GM18508 (cell line): ENCODE measurements at regions not wholly inside any gene's neighbourhood (a gene's known extent, or its start where the extent isn't known, plus 50 kb on each side); places are given as distances from the start of the nearest gene placed in this dataset.

Experiments
- ATAC-seq: cut with Tn5 transposase; IDR thresholded peaks from one replicate; pipeline ENCODE4 v1.9.1; 2021; ENCODE audit warnings: moderate number of reproducible peaks; ENCODE audit not compliant: insufficient read depth, unreplicated experiment

GRCh38 chr2:104371087-104371781 lies 482.7 kb upstream of the POU3F3 start:
- ATAC-seq, result no peak

DNA sequence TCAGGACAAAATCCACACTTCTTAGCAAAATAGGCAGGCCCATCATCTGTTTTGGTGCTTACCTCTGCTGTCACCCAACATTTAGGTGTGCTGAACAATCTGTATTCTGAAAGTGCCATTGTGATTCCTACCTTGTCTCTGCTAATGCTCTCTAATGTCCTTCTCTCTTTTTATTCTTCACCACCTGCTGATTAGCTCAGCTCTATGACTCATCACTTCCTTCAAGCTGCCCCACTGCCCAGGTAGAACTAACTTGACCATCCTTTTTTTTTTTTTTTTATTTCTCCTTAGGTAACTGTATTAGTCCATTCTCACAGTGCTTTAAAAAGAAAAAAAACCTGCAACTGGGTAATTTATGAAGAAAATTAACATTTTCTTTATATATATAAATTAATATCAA lies 478.7 kb upstream of the POU3F3 start:
- ATAC-seq, result no peak

- peak; percentile 63 for ATAC-seq
Observed at GRCh38 chr2:104378853-104379374, 475.0 kb upstream of the POU3F3 start.

GRCh38 chr2:104384961-104385360 lies 469.0 kb upstream of the POU3F3 start:
- no peak for ATAC-seq

GRCh38 chr2:104385743-104386142 lies 468.2 kb upstream of the POU3F3 start:
- no peak for ATAC-seq

GRCh38 chr2:104388296-104388695 lies 465.6 kb upstream of the POU3F3 start:
- no peak for ATAC-seq

GRCh38 chr2:104402825-104403224 lies 451.1 kb upstream of the POU3F3 start:
- ATAC-seq, result no peak

DNA sequence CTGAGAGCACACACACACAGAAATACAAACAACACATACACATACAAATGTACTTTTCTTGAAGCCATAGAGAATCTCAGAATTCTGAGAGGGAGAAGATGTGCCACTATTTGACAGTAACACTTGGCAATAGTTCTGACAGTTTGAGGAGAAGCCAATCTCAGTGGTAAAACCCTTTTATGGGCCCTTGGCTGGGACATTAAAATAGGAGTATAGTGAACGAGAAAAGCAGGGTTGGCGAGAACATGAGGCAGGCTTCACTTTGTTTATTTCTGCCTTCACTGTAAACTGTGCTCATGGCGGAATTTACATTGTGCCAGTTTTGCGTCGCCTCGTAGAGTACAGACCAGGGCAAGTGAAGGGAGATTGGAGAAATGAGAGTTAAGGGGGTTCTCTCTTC lies 449.4 kb upstream of the POU3F3 start:
- ATAC-seq, result no peak

GRCh38 chr2:104405623-104406022 lies 448.3 kb upstream of the POU3F3 start:
- ATAC-seq, result no peak

DNA sequence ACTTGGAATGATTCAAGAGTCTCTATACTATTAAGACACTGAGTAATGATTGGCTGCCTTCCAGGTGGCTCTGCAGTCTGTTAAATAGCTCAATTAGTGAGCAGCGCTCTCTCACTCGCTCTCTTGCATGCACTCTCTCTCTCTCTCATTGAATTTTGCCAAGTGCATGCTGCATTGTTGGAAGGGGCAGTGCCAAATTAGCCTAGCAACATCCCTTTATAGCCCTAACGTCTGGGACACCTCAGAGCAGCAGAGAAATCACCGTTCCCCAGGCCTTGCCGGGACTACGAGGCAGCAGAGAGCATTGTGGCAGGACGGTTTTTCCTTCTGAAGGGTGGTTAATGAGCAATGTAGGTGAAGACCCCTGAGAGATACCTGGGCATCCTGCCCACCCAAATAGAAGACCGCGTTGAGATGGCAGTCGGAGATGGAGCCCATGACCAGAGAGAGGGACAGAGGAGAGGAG lies 447.6 kb upstream of the POU3F3 start:
- ATAC-seq, result no peak

DNA sequence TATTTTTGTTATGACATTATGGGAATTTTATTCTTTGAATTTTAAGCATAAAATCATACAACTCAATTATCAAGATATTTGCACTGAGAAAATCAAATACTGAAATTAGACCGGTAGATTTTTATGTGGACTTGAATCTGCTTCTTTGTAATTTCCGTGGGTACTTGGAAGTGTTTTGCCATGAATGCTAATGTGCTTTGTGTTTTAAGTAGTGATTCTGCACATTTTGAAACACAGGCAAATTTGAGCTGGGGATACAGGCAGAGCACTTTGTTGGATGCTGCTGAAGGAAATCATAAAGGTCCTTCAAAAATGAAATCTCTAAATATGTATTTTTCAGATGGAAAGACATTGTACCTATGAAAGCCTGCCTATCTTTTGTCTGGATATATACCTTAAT lies 446.3 kb upstream of the POU3F3 start:
- no peak for ATAC-seq

DNA sequence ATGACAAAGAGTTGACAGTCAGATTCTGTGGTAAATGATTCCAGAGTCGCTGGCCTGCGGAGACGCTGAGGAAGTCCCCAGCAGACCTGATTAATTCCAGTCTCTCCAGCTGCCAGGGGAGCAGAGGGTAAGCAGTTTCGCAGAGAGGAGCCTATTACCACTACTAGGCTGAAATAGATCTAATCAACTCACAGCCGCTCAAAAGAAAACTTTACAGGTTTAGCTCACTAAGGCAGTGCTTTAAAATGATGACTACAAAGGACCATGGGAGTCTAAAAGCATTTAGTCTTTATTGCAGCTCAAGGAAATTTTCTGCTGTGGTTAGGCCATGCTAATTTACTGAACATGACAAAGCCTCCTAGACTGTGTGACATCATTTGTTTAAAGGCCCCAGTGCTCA lies 445.6 kb upstream of the POU3F3 start:
- ATAC-seq, result no peak

DNA sequence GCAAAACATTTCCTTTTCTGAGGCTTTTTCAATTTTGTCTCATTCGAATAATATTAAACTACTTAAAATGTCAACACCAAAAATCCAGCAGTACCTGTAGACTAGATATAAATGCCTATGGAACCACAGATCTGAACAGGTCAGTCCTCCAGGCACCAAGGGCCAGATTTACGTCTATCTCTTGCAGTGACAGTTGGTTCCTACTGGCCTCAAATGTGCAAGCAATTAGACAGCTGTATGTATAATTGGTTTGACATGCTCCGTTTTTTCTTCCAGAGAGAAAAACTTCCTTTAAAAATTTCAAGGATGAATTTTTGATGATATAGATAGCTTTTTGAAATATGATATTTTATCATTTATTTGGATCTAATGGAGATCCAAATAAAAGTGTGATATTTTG lies 443.8 kb upstream of the POU3F3 start:
- no peak for ATAC-seq

- no peak for ATAC-seq
Observed at GRCh38 chr2:104412384-104412783, 441.5 kb upstream of the POU3F3 start.

GRCh38 chr2:104413890-104414289 lies 440.0 kb upstream of the POU3F3 start:
- no peak for ATAC-seq

DNA sequence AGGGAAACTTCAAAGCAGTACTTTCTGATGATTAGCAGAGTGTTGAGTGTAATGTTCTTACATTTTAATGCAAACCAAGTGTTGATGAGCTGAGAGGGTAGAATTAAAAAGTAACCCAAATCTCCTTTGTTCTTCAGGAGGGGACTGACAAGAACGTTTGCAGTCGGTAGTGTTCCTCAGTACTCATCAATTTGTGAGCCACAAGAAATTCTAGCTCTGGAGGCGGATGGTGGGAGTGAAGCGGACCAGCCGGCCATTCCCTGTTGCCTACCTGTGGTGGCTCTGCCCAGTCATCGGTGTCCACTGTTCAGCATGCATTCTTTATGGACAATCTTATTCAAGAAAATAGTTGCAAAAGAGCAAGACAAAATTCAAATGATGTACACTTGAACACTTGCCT lies 438.6 kb upstream of the POU3F3 start:
- ATAC-seq, result no peak

DNA sequence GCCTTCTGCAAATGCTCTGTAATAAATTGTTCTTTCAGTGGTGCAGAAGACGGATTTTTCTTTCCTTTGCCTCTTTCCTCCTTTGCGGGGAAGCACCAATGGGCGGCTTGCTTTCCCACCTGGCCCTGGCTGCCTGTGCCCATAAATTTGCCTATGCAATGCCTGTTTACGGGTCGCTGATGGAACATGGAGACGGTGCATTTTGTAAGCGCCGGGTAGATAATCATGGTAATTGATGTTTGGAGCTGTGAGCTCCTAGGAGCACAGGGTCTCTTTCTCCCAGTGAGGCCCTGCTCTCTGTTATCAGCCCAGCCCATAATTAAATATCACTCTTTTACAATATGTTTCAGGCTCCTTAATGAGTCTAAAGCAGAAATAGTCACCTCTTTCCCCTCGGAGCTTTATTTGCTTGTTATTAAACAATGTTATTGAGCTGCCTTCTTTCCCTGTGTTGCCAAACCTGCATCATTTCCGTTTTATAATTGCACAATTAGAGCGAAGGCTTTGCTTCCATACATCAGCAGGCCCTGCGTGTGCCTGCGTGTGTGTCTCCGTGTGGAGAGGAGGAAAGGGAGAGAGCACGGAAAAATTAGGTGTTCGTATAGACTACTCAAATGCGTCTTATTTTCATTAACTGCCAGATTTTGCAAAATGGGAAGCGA lies 437.4 kb upstream of the POU3F3 start:
- ATAC-seq, result no peak

DNA sequence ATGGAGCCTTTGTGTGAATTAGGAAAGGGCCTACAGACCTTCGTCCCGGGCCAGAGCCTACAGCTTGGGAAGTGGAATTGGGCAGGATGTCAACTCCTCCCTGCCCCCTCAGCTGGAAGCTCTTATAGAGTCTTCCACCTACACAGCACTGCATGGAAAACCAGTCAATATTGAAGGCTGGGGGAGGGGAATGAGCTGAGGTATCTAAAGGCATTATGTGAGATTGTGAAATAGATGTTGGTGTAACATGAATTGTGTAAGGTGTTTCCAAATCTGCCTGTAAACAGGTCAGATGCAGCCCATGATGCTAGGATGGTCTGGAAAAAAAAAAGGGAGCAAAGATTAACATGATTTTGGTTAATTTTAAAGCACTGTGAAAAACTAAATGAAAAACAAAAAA lies 433.5 kb upstream of the POU3F3 start:
- no peak for ATAC-seq

DNA sequence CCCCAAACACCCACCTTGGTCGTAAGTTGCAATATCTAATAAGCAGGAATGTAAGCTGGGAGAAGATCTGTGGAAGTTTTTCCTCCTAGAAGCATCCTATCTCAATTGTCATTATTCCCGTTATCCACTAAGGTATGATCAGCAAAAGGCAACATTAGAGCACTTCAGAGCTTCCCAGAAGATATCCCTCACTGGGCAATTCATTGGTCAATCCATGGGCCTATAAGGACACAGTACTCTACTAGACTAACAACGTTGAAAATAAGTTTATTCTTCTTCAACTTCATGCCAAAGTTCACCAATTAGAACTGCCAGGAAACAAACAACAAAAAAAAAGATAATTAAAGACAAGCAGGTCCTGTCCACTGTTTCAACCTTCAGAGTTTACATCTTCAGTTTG lies 433.0 kb upstream of the POU3F3 start:
- no peak for ATAC-seq

DNA sequence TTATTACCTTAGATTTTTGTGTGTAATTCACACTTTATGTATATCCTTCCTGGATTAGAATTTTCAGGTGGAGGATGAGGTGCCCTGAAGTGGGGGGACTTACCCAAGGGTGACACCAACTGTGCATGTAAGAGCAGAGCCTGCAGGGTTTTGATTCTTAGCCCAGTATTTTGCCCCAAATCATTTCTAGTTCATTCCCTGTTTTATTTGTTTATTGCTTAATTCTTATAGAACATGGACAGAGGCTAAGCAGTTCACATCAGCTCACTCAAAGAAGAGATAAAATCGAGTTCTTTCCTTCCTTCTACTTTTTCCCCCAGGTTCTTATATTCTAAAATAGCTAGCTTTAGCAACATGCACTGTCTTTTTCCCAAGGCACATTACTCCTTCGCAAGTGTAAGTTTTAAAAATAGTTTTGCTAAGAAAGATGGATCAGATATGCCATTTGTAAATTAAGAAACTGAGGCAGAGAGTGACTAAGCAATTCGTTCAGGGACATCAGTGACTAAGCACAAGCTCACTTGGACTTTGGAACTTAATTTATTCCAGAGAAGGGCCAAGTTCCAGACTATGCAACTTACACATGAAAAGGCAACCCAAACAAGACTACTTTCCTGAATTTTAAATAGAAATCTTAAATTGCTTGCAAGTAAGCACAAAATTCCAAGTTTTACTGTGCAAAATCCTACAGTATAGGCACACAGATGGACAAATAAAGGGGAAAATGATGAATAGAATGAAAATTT lies 427.9 kb upstream of the POU3F3 start:
- no peak for ATAC-seq

GRCh38 chr2:104428155-104428554 lies 425.8 kb upstream of the POU3F3 start:
- ATAC-seq, result no peak
